GM19240 (cell line): ENCODE measurements at regions not wholly inside any gene's neighbourhood (a gene's known extent, or its start where the extent isn't known, plus 50 kb on each side); places are given as distances from the start of the nearest gene placed in this dataset.
"Not testable (repeated sequence)": the region's sequence is repeated elsewhere in the genome, so short reads cannot be mapped to it uniquely, and the experiment has no call there.

ENCODE experiments used
- DNase-seq: peaks from one replicate; pipeline ENCODE4 v3.0.0; 2011; ENCODE audit warnings: low spot score; ENCODE audit not compliant: insufficient read length

DNA sequence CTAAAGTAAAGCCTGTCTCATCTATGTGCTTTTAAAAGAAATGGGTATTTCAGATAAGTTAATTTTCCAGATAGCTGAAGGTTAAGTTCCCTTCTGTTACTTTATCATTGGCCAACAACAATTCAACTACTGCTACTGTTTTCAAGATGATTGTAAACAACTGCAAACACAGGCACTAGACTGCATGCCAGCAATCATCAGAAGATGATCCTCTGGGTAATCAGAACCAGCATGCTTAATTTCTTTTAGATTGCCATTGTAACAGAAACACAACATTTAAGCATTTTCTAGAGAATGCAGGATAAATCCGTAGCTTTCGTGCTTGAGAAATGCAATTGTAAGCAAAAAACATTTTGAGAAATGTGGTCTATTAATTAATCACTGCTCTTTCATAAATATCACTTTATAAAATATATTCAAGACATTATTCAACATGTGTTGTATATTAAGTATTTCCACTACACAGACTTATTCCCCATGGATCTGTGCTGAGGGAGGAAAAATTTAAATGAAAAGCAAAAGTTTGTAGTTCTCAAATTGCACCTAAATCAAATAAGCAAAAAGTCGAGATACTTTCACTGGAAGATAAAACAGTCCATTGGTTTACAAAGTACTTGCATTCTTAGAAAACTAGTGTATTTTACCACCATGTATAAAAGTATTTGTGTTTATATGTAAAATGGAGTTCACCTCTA is 133.7 kb downstream of the ATL2 start:
- DNase-seq: no peak

DNA sequence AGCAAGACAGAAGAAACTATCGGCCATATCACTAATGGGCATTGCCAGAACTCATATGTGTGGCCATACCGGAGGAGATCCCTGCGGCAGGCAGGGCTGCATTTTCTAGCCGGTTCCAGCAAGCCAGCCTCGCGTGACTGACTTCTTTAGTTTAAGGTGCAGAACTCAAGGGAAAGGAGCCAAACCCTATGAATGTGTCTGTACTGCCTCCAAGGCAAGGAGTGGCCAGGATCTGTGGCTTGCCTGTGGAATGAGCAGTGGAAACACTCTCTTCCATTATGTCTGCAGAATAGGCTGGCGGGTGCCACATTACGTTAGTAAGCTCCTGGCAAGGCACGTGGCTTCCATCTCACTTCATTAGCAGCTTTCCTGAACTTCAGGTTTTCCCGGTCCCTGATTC is 137.6 kb downstream of the ATL2 start:
- DNase-seq: no peak

DNA sequence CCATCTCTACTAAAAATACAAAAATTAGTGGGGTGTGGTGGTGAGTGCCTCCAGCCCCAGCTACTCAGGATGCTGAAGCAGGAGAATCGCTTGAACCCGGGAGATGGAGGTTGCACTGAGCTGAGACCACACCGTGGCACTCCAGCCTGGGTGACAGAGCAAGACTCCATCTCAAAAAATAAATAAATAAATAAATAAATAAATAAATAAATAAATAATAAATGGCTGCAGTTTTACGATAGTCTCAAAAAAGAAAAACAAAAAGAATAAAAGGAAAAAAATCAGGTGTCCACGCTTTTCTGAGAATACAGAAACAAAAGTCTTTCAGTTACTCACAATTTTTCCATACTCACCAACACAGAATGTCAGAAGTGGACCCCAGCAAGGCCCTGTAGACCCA is 138.4 kb downstream of the ATL2 start:
- DNase-seq: not testable (repeated sequence)

DNA sequence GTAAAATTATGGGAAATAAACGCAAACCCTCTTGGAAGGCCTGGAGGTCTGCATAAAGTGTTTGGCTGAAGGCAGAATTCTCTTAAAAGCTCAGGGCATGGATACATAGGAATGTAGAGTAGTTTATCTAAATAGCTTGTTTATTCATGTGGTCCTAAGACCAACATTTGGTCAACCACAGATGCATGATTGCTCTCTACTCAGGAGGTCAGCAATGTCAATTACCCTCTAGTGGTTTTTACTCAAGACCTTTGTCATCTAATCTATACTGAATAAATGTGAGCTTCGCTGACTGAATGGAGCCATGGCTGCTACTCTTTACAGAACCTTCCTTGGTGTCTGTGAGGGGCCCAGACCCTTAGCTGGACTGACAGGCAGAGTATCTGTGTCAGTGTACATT is 139.8 kb downstream of the ATL2 start:
- DNase-seq: no peak

DNA sequence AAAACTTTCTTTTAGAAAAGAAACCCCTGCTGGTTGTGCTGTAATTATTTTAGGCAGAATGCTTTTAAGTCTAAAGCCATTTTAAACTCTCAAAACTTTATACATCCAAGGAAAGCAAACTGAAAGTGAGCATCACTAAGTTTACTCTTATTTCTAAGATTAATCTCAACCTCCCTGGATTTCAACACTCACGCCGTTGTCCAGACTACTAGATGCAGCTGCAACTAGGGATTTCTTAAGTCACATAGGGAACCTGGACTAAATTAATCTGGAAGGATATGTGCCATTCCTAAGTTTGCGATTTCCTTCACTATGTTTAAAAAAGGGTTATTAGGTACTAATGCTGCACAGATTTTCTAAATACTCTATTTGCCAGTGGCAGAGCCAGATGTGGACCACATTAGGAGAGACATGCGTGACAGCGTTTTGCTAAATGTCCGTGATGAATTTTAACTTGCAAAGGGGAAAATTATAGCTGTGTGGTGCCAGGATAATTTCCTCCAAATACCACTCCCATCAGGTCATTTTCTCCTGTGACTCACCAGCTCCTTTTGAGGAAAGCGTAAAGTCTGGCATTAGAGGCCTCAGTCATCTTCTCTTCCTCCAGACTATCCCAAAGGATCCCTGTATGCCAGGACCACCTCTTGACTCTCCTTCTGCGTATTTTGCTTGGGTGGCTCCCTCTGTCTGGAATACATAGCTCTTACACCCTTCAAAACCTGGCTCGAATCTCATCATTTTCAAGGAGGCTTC is 143.7 kb downstream of the ATL2 start:
- no peak for DNase-seq

DNA sequence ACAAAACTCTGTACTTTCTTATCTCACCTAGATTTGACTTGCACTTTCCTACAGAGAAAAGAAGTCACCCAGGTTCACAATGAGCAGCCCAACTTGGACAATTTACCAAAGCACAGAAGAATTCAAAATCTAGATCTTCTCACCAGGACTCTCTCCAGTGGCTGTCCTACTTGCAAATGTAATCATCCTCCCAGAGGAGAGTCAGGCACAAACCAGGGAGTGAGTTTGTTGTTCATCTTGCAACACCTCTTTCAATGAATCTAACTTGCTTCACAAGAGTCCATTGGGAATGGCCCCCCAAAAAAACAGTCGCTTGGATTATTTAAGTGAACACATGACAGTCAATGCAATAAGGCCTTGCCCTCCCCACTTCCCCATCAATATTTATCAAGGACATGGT is 144.6 kb downstream of the ATL2 start:
- no peak for DNase-seq

DNA sequence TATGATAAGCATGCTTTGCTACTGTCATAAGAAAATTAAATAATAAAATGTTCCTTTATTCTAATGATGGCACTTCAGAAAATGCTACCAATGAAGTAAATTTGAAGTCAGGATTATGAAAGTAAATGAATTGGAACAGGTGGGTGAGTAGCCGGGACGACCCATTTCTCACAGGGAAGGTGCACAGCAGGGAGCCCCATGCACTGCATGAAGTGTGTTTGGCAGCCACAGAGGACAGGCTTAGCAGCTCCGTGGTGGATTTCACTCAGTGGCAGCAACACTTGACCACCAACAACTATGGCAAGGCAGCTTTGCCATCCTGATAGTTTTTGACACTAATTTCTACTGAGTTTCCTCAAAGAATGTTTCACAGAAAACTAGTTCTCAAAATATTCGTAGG is 146.3 kb downstream of the ATL2 start:
- no peak for DNase-seq

DNA sequence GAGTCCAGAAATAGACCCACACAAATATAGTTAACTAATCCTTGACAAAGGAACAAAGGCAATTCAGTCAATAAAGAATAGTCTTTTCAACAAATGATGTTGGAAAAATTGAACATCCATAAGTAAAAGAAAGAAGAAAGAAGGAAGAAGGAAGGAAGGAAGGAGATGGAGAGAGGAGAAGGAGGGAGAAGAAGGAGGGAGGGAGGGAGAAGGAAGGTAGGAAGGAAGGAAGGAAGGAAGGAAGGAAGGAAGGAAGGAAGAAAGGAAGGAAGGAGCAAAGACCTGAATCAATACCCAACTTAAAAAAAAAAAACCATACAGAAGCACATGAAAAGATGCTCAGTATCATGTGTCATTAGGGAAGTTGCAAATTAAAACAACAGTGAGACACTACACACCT is 148.3 kb downstream of the ATL2 start:
- DNase-seq: no peak

DNA sequence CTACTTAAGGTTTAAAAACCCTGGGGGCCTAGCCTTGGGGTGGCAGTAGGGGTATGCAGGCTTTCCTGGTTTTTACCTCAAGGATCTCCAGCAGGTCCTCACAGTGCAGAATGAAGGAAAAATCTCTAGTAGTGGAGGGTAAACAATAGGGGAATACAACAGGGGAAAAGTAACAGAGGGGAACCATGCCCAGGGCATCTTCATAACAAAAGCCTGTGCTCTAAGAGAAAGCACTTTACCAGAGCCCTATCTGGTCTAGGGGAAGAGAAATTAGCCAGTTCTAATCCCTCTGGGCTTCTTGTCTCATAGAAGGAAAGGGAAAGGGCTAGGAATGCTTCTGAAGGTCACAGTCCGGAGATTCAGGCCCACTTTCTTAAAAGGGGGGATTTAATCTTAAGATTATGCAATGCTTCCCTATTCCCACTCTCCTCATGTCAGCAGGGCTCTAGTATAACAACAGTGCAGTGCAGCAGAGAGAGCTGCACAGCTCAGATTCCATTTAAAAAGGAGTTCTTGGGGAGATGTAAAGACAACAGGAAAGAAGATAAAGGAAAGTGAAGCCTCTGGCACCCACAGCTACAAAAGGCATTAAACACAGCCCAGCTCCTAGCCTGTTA is 149.0 kb upstream of the CYP1B1 start:
- no peak for DNase-seq

DNA sequence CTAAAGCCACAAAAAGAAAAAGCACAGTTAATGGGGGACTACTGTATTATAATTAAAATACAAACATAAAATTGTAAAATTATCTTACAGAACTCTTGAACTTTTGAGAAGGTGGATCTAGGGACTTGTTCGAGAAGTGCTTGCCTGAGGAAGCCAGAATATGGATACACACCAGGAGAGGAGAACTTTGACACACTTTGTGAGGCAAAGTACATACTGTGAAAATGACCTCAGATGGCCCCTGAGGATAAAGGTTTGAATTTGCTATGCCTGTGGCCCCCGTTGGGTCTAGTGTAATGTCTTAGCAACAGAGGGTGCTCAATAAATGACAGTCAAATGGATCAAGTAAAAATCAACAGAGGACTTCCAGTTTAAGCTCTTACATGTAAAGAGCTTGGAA is 148.2 kb upstream of the CYP1B1 start:
- no peak for DNase-seq

DNA sequence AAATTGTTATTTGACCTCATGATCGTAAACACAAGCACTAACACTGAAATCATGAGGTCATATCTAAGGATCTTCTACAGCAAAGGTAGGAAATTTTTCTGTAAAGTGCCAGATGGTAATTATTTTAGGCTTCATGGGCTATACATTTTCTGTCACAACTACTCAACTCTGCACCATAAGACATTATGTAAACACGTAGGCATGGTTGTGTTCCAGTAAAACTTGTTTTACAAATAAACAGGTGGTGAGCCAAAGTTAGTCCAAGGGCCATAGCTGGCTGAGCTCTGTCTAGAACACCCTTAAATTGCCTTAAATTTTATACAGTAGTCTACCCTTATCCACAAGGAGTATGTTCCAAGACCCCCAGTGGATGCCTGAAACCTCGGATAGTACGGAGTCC is 147.3 kb upstream of the CYP1B1 start:
- DNase-seq: no peak

DNA sequence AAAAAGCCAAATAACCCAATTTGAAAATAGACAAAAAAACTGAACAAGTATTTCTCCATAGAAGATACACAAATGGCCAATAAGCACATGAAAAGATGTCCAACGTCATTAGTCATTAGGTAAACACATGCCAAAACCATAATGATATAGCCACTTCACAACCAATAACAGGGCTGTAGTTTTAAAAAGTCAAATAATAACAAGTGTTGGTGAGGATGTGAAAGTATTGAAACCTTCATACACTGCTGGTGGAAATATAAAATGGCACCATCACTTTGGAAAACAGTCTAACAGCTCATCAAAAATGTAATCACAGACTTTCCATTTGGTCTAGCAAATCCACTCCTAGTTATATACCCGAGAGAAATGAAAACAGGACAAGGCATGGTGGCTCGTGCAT is 144.2 kb upstream of the CYP1B1 start:
- DNase-seq: no peak

DNA sequence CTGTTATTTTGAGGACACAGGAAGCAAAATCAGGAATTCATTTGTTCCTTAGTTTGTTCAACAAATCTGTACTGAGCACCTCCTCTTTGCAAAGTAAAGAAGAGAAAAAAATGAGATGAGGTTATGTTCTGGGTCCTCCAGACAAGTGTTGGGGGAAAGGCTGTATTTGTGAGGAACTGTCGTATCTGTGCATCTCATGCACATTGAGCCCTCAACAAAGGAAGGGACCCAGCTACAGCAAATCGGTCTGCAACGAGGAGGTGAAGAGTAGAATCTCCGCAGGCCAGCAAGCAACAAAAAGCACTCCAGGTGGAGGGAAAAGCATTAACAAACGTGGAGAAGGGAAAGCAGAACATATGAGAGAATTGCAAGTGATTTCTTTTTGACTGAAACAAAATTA is 143.0 kb upstream of the CYP1B1 start:
- DNase-seq: no peak

DNA sequence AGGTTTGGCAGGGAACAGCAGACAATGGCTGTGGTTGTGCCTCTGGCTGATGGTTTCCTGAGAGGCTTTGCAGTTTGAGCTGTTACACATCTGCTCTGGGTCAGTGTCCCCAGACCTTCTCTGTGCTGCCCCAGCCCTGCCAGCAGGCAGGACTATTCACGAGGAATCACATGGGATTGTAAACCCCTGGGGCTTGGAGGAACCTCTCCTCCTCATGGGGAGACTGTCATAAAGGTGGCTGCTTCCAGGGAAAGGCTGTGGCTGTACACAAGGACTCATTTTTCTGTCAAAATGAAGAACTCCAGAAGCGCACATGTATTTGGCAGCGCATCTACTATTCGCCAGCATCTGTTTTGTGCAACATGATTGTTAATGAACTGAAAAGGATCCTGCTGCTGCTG is 142.6 kb upstream of the CYP1B1 start:
- DNase-seq: no peak

DNA sequence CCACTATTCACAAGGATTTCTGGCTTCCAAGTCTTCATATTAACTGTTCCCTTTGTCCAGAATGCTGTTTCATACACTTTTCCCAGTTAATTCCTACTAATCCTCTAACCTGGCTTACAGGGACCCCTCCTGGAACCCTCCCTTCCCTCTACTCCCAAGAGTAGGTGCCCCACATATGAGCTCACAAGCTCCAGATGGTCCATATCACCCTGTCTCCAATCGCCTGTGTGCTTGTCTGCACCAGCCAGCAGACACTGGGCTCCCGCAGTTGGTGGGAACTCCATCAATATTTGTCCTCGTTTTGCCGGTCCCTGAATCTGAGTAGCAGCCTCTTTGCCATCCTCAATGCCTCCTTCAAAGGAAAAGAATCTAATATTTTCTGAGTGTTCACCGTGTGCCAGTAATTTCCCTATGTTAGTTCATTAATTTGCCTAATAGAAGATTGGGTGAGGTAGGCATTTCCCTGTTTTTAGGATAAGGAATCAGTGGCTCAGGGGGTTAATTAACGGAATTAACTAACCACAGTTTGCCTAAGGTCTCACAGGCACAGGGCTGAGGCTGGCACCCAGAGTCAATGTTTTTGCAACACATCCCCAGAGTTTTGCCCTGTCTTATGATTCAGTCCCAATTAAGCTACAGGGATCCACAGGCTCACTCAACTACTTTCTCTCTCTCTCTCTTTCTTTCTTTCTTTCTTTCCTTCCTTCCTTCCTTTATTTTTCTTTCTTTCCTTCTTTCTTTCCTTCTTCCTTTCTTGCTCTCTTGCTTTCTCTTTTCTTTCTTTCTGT is 141.6 kb upstream of the CYP1B1 start:
- DNase-seq: no peak

DNA sequence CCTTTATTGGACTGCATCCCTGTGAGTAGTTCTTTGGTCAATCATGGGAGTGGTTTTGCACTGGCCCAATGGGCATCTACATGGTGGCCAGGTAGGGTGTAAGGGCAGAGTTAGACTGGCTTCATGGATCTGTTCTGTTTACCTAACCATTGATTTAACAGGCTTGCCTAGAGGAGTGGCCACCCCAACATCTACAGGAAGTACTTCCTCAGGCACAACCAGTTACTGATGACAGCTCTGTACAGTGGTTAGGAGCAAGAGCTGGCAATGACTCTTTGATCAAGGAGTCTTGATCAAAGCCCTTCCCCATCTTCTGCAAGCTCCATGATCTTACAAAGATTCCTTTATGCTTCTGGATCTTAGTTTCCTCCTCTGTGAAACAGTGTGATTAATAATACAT is 140.9 kb upstream of the CYP1B1 start:
- no peak for DNase-seq

DNA sequence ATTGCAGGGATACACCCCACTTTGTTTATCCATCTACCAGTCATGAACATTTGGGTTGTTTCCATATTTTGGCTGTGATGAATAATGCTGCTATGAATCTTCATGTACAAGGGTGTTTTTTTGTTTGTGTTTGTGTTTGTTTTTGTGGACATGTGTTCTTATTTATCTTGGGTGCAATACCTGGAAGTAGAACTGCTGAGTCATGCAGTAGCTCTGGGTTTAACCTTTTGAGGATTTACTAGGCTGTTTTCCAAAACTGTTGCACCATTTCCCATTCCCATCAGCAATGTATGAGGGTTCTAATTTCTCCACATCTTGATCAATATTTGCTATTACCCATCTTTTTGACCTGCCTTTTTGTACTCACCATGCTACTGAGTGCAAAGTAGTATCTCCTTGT is 140.0 kb upstream of the CYP1B1 start:
- DNase-seq: no peak

DNA sequence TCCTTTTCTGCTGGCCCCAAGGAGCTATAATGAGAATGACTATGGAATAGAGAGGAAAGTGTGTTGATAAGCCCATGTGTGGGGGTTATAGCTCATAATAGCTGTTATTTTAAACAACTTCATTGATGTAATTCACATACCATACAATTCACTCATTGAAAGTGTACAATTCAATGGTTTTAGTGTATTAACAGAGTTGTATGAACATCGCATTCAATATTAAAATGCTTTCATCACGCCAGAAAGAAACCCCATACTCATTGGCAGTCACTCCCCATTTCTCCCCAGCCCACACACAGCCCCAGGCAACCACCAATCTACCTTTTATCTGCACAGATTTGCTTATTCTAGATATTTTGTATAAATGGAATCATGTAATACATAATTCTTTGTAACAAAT is 139.6 kb upstream of the CYP1B1 start:
- no peak for DNase-seq

DNA sequence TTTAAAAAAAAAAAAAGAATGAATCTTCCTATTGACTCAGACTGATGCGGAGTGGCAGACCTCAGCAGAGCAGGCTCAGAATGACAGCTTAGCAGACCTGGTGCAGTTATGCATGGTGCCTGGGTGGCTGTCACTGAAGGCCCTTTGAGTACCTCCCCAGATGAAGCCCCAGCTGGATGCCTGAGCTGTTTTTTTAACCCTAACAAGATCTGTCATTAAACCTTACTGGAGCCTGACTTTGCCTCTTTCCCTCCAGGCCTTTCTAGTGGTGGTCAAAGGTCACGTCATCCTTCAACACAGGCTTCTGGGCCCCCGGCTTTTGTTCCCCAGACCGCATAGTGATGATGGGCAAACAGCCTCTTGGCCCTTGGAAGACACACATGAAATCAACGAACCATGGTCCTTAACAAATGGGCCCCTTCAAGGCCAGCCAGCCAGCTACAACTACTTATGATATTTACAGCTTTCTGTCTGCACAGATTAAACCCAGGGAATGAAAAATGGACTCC is 138.3 kb upstream of the CYP1B1 start:
- no peak for DNase-seq

DNA sequence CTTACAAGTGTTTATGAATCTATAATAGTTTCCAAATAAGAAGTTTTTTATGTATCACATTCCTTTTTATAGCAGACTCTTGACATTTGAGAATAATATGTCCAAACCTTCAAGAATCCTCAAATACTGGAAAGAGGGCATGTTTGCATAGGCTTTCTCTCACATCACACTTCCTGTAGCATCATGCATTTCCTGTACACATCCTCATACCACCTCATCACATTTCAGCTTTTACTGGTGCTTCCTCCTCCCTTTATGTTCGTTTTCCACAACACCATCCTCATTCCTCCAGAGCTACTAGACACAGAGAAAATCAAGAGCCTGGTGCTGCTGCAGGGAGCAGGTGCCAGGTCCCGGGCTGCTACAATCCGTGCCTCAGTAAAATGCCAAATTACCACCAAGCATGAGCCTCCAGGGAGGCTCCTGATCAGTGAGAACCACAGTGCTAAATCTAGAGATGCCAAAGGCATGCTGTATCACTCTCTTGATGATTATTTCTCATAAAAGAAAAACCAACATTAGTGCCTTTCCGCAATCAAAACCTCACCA is 137.7 kb upstream of the CYP1B1 start:
- no peak for DNase-seq

DNA sequence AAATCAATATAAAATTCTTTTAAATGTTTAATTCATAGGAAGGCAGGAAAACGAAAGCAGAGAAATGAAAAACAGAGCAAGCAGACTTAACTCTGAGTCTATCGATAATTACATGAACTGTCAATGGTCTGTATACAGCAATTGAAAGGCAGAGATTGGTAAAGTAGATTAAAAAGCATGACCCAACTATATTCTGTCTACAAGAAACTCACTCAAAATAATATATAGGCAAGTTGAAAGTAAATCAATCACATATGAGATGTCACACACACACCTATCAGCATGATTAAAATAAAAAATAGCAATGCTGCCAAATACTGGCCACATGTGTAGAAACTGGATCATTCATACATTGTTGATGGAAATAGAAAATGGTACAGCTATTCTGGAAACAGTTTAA is 136.4 kb upstream of the CYP1B1 start:
- no peak for DNase-seq

DNA sequence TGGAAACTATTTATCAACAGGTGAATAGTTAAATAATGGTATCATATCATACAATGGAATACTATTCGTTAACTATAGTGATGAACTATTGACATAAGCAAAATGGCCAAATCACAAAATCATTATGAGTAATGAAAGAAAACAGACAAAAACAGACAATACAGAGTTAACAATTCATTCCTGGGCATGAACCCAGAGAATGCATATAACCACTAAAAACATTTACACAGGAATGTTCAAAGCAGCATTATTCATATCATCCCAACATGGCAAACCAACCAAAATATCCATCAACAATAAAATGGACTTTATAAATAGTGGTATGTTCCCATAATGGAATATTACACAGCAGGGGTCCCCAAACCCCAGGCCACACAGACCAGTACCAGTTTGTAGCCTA is 131.2 kb upstream of the CYP1B1 start:
- DNase-seq: no peak
